PC-9 (cell line): ENCODE measurements at regions not wholly inside any gene's neighbourhood (a gene's known extent, or its start where the extent isn't known, plus 50 kb on each side); places are given as distances from the start of the nearest gene placed in this dataset.

Experiments used
- EZH2 ChIP-seq: fragments of 200-600 bp; sonication (generic); IDR thresholded peaks from 2 replicates; pipeline ENCODE4 v1.8.0; 2017; ENCODE audit warnings: antibody characterized with exemption, low read depth
- TF ChIP-seq, protein P1 (sequence below): fragments of 200-600 bp; sonication (generic); conservative IDR thresholded peaks from 2 replicates; pipeline ENCODE4 v1.6.1; 2017; ENCODE audit warnings: mixed run types, antibody characterized with exemption, mild to moderate bottlenecking, moderate library complexity

- TF ChIP-seq, protein P1, sequence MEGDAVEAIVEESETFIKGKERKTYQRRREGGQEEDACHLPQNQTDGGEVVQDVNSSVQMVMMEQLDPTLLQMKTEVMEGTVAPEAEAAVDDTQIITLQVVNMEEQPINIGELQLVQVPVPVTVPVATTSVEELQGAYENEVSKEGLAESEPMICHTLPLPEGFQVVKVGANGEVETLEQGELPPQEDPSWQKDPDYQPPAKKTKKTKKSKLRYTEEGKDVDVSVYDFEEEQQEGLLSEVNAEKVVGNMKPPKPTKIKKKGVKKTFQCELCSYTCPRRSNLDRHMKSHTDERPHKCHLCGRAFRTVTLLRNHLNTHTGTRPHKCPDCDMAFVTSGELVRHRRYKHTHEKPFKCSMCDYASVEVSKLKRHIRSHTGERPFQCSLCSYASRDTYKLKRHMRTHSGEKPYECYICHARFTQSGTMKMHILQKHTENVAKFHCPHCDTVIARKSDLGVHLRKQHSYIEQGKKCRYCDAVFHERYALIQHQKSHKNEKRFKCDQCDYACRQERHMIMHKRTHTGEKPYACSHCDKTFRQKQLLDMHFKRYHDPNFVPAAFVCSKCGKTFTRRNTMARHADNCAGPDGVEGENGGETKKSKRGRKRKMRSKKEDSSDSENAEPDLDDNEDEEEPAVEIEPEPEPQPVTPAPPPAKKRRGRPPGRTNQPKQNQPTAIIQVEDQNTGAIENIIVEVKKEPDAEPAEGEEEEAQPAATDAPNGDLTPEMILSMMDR, result no peak
- no peak for TF ChIP-seq EZH2
Measured at GRCh38 chr5:124162767-124163532, 583.5 kb downstream of the ZNF608 start.
